ENCODE measurements at regions not wholly inside any gene's neighbourhood (a gene's known extent, or its start where the extent isn't known, plus 50 kb on each side); places are given as distances from the start of the nearest gene placed in this dataset.

GRCh38 chr4:113825272-113825671 is 63.7 kb upstream of the CAMK2D start:
- peaks cover 1% of the 10 kb centered on the region for H3K4me1 ChIP-seq (ENCODE audit: insufficient read depth)
- H3K27me3 ChIP-seq, result no peaks in the 10 kb centered on the region
- no peaks in the 10 kb centered on the region for H3K9me3 ChIP-seq
- 73 to 85% (median 77%) methylated on average over 1 of the region's 1 CpG for WGBS, 3 donors
- H3K4me3 ChIP-seq, result no peak overlapping the region
- H3K36me3 ChIP-seq, result no peaks in the 10 kb centered on the region
- H3K27ac ChIP-seq, result no peak overlapping the region
- TF ChIP-seq POLR2A (IDR thresholded peaks at IDR 0.05) (no peak), CTCF (IDR thresholded peaks at IDR 0.05) (no peak), EP300 (IDR thresholded peaks at IDR 0.05) (no peak)
- no peak for DNase-seq
- intact Hi-C loops (cut with DNase I), result no loop called here

- intact Hi-C loops (cut with DNase I), result no loop called here
- no peak overlapping the region for H3K4me3 ChIP-seq
- 69 to 87% (median 82%) methylated on average over 2 of the region's 2 CpGs for WGBS, 3 donors
- no peaks in the 10 kb centered on the region for H3K27me3 ChIP-seq
- no peak for DNase-seq
- no peaks in the 10 kb centered on the region for H3K36me3 ChIP-seq
- peaks cover 1% of the 10 kb centered on the region for H3K4me1 ChIP-seq (ENCODE audit: insufficient read depth)
- TF ChIP-seq EP300 (IDR thresholded peaks at IDR 0.05), result no peak
- TF ChIP-seq POLR2A (IDR thresholded peaks at IDR 0.05), result no peak
- TF ChIP-seq CTCF (IDR thresholded peaks at IDR 0.05), result no peak
- H3K27ac ChIP-seq, result no peak overlapping the region
- H3K9me3 ChIP-seq, result no peaks in the 10 kb centered on the region
These were observed 62.9 kb upstream of the CAMK2D start for GRCh38 chr4:113824396-113824795.

- 77 to 79% (median 77%) methylated on average over 2 of the region's 2 CpGs for WGBS, 3 donors
- Histone ChIP-seq H3K4me3 (no peak overlapping the region), H3K36me3 (no peaks in the 10 kb centered on the region), H3K27me3 (no peaks in the 10 kb centered on the region), H3K4me1 (ENCODE audit: insufficient read depth) (peaks cover 1% of the 10 kb centered on the region), H3K9me3 (no peaks in the 10 kb centered on the region), H3K27ac (no peak overlapping the region)
- intact Hi-C loops (cut with DNase I), result no loop called here
- DNase-seq, result no peak
- TF ChIP-seq POLR2A (IDR thresholded peaks at IDR 0.05) (no peak), CTCF (IDR thresholded peaks at IDR 0.05) (no peak), EP300 (IDR thresholded peaks at IDR 0.05) (no peak)
These were observed 61.7 kb upstream of the CAMK2D start for GRCh38 chr4:113823291-113823659.

GRCh38 chr4:113822555-113823290 is 61.2 kb upstream of the CAMK2D start:
- 17 to 46% (median 24%) methylated on average over 1 of the region's 1 CpG for WGBS, 3 donors
- no peak for DNase-seq
- H3K9me3 ChIP-seq, result no peaks in the 10 kb centered on the region

GRCh38 chr4:113821856-113822255 is 60.3 kb upstream of the CAMK2D start:
- intact Hi-C loops (cut with DNase I), result no loop called here
- H3K27me3 ChIP-seq, result no peaks in the 10 kb centered on the region
- no peak overlapping the region for H3K4me3 ChIP-seq
- no peaks in the 10 kb centered on the region for H3K4me1 ChIP-seq (ENCODE audit: insufficient read depth)
- H3K36me3 ChIP-seq, result no peaks in the 10 kb centered on the region
- no peak overlapping the region for H3K27ac ChIP-seq
- no peaks in the 10 kb centered on the region for H3K9me3 ChIP-seq
- WGBS, 3 donors, result 64 to 72% (median 72%) methylated on average over 2 of the region's 2 CpGs
- TF ChIP-seq EP300 (IDR thresholded peaks at IDR 0.05), result no peak
- no peak for TF ChIP-seq CTCF (IDR thresholded peaks at IDR 0.05)
- no peak for TF ChIP-seq POLR2A (IDR thresholded peaks at IDR 0.05)
- DNase-seq, result no peak

More at GRCh38 chr4:113822555-113823290, 61.2 kb upstream of the CAMK2D start:
- no peak for TF ChIP-seq EP300 (IDR thresholded peaks at IDR 0.05)
- TF ChIP-seq POLR2A (IDR thresholded peaks at IDR 0.05), result no peak
- Histone ChIP-seq H3K27ac (no peak overlapping the region), H3K36me3 (no peaks in the 10 kb centered on the region), H3K4me1 (ENCODE audit: insufficient read depth) (no peaks in the 10 kb centered on the region), H3K4me3 (no peak overlapping the region), H3K27me3 (no peaks in the 10 kb centered on the region)
- intact Hi-C loops (cut with DNase I), result no loop called here
